RKO (cell line): ENCODE measurements at regions not wholly inside any gene's neighbourhood (a gene's known extent, or its start where the extent isn't known, plus 50 kb on each side); places are given as distances from the start of the nearest gene placed in this dataset.
"Not testable (repeated sequence)": the region's sequence is repeated elsewhere in the genome, so short reads cannot be mapped to it uniquely, and the experiment has no call there.

Source experiments
- DNase-seq: peaks from one replicate; pipeline ENCODE4 v3.0.0-alpha.2; 2016; ENCODE audit warnings: low spot score

DNA sequence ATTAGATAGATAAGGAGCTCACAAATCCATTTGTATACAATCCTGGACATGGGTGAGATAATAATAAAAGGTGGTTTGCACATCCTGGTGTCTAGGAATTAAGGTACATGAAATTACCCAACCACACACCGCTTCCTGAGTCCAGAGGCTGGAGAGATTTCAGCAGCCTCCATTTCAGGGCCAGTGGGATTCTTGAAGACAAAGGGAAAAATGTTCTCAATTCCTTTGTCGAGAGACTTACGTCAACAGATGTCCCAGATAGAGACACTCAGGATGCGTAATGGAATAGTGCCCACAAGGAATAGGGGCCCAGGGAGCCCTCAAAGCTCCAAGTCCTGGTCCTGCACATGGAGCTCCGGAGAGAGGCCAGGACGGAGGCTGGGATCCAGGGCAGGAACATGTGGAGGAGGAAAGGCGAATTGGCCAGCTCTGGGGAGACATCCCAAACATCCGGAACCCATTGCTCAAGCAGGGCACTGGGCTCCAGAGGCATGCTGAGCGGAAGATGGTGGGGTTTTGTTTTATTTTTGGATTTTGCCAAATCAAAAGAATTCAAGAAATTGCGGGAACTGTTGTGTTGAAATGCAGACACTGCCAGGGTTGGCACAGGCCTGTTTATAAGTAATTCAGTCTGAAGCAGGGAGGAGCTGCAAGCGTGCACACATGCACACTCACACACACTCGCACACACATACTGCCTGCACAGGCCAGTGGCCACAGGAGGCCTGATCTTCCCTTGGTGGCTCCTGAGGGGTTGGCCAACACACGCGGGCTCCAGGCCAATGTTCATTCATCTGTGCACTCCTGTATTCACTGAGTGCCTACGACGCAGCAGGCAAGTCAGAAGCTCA is 97.2 kb downstream of the NOG start:
- DNase-seq = no peak

DNA sequence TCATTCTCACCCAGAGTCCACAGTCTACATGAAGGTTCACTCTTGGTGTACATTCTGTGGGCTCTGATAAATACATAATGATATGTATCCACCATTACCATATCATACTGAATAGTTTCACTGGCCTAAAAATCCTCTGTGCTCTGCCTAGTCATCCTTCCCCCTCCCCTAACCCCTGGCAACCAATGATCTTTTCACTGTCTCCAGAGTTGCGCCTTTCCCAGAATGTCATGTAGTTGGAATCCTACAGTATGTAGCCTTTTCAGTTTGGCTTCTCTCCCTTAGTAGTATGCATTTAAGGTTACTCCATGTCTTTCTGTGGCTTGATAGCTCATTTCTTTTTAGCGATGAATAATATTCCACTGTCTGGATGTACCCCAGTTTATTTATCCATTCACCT is 101.3 kb downstream of the NOG start:
- DNase-seq = no peak

DNA sequence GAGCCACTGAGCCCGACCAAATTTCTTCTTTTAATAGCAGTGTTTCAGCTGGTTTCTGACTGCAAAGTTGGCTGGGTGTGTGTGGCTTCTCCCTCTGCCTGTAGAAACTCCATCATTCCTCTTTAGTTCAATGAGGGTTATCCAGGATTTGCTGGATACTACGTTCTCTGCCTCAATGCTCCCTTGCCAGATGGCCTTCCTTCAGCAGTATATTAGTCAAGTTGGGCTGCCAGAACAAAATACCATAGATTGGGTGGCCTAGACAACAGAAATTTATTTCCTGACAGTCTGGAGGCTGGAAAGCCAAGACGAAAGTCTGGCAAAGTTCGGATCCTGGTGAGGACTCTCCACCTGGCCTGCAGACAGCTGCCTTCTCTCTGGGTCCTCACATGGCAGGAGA is 103.7 kb downstream of the NOG start:
- DNase-seq = no peak

DNA sequence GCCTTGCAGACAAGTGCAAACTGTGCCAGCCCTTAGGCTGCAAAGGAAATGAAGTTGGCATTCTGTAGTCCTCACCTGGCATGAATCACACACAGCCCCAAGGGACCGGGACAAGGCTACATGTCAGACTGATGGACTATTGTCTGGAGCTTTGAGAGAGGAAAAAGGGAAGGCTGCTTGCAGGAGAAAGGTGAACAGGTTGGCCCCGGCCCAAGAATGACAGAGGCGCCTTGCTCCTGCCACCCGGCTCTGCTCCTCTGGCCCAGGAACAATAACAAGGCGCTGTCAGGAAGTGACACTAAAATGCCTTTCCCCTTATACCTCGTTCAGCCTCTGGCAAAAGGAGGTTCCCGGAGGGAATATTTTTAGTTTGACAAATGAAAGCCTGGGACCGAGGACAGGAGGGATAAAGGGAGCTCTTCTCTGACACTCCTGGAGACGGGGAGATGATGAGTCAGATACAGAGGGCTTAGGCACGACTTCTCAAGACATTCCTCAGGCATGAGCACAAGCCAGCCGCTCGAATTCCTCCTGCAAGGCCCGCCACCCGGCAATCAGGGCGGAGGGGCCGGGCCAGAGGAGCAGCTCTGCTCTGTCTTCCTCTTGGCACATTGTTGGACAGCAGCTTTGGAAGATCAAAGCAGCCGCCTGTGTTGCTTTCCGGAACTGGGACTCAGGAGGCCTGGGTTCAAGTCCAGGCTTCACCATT is 105.8 kb downstream of the NOG start:
- DNase-seq = peak; percentile 81

DNA sequence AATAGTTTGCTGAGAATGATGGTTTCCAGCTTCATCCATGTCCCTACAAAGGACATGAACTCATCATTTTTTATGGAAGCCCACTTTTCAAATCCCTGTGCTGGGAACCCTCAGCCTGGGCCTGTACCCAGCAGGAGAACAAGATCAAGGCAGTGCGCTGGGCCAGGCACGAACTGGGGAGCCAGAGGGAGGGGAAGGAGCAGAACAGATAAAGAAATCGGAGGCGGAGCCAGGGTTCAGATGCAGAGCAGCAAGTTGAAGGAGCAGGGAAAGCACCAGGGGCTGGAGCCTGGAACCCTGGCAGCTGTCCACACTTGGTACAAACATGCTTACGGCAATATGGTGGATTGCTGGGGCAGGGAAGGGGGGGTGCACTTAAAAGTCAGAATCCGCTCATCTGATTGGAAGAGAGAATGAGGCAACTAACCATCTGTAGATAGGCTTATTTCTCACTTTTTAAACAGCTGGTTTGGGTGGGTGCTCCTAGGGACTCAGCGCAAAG is 107.5 kb downstream of the NOG start:
- no peak for DNase-seq

DNA sequence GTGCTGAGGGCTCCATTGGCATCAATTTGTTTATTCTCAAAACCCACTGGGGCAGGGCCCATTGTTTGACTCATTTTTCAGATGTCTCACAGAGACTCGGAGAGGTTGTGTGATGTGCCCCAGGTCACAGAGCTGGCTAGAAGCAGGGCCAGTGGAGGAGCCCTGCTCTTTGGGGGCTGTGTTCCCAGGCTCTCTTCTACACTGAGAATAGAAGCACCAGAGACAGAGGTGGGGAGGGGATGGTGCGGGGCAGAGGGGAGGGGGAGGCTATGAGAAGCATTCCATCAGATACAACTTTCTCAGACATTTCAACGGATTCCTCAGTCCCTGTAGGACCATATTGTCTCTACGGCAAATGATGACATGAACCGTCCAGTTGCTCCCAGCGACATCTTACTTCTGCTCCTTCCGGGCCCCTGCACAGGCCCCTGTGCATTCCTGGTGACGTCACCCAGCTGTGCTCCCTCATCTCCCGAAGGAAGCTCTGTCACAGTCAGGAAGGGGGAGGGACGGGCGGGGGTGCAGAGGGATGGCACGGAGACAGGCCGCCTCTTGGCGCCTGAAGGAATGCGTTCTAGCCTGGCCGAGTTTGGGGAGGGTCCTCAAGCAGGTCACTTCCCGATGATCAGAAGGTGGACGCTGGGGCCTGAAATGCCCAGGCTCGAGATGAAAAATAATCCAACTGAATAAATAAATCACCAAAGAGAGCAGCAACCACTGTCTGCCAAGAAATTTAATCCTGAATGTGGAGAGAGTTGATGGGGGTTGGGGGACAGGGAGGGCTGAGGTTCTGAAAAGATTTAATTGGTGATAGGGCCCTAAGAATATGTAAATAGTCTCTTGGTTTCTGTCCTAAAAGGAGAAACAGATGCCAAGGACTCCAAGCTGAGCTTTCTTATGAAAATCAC is 114.1 kb downstream of the NOG start:
- no peak for DNase-seq

DNA sequence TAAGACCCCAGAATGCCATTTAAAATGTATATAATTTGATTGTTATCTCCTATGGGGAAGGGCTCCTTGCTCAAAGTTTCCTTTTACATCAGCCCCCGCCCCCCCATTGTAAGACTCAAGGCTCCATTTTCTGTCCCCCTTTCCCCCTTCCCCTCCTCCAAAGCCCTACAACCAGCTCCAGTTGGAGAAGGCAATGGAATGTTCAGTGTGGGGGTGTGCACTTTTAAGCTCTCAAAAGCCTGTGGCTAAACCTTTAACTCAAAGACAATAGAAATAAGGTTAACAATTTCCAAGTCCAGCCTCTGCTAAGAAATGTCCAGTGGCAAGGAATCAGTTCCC is 114.7 kb downstream of the NOG start:
- DNase-seq = no peak

DNA sequence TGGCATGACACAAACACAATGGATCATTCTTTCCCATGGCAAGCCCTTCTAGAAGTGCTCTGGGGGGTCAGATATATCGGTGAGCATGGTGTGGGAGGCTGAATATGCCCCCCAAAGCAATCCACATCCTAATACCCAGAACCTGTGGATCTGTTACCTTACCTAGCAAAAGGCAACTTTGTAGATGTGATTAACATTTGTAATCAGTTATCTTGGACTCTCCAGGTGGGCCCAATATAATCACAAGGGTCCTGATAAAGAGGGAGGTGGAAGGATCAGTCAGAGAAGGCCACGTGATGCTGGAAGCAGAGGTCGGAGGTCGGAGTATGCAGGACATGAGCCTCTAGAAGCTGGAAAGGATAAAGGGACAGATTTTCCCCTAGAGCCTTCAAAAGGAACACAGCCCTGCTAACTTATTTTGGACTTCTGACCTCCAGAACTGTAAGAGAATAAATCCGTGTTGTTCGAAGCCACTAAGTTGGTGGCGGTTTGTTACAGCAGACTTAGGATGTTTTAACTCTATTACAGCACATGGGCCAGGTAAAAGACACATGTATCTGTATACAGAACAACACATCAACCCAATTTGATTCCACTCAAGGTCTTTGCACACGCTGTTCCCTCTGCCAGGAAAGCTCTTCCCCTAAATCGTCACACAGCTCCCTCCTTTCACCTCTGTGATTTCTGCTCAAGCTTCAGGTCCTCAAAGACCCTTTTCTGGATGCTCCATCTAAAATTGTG is 115.3 kb downstream of the NOG start:
- DNase-seq = no peak

DNA sequence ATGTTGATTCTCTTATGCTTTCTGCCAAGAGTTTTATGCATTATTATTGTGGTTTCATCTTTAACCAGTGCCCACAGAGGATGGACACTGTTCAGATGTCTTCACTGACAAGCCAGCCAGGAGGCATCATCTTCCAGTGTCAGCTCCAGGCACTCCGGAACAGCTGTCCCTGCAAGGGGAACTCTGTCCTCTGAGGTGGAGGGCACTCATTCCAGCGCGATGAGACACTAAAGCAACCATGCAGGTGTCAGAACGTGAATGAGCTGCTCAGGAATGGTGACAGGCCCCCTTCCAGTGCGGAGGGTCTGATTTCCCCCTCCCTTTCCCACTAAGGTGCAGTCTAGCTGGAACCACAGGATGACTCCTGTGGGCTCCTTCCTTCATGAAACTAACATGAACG is 117.5 kb downstream of the NOG start:
- no peak for DNase-seq

DNA sequence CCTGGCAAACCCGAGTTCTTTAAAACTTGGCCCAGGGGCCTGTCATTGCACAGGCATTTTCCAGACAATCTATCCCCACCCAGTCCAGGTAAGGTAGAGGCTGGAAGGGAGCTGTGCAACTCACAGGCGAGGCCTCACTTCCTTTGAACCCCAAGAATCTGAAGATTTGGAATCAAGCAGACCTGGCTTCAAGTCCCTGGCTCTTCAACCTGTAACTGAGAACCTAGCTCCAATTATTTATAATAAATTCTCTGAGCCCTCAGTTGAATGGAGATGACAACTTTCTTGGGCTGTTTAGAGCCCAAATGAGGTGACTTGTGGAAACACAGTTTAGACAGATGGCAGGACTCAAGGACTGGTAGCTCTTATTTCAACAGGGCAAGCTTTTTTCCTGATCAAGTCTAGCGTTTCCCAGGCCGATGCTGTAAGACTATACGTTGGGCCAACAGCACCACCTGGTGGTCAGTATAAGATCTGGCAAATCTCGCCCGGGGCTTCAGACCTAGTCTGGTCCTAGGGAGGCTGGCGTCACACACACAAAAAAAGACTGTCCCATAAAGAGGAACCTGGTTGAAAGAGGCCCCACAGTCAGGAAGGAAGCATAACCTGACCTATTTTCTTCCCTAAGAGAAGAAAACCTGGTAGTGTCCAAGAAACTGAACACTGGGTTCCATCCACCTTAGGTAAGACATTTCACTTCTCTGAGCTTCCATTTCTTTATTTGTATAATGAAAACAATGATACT is 117.9 kb downstream of the C17orf67 start:
- DNase-seq = peak; percentile 76

DNA sequence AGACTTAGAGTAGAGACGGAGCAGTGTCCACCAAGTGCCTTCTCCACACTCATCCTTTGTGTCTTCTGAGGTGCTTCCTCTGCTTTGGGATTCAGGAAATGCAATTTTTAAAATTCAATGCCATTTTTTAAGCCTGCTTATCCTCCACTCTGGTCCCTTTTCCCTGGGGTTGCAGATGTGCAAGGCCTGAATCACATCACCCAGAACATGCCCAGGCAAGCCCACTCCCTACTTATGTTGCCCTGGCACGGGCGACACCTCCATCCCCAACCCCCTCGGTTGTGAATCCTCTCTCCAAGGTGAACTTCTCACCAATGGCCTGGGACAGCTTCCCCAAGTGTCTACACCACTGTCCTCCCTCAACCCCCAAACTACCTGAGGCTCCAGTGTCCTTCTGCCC is 116.2 kb downstream of the C17orf67 start:
- no peak for DNase-seq

DNA sequence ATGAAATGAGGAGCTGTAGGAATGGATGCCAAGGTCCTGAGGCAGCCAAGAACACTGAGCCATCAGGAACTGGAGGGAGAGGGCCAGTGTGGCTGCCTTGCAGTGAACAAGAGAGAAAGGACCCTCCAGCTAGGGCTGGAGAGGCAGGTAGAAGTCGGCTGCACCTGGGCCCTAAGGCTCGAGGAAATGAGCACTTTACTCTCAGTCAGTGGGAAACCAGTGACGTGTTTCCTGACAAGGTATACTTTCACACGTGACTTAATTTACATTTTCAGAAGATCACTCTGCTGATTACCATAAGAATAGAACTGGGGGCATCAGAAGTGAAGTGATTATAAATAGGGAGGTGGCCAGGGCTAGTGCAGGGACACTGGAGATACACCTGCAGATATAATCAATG is 115.2 kb downstream of the C17orf67 start:
- no peak for DNase-seq

DNA sequence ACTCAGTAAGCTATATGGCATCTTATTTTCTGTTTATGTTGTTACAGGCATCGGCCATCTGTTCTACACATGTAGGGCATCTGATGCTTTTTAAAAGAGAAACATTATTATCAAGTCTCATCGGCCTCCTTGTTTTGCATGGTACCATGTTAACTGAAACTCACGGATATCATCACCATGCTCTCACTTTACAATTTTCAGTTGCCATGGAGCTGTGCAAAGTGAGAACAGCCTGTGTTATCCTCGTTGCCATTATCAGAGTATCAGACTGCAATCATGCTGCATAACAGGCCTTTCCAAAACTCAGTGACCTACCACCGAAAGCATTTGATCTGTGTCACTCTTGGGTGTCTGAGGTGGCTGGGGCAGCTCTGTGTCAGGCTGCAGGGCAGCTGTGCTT is 110.3 kb downstream of the C17orf67 start:
- DNase-seq = no peak

DNA sequence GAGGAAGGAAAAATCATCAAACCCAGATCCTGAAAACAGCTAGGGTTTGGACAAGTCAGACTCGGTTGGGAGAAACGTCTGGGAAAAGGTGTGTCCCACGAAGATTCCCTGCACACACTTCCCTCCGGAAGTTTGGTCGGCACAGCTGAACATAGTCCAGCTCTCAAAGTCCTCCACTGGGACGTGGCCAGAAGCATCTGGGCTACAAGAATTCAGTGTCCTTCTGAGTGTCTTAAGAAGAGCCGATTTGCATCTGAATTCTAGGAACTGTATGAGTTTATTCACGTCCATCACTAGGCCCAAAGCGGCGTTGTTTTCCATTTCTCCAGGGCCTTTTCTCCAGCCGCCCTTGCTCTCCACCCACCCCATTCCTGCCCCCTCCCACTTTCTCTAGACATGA is 109.1 kb downstream of the C17orf67 start:
- no peak for DNase-seq

DNA sequence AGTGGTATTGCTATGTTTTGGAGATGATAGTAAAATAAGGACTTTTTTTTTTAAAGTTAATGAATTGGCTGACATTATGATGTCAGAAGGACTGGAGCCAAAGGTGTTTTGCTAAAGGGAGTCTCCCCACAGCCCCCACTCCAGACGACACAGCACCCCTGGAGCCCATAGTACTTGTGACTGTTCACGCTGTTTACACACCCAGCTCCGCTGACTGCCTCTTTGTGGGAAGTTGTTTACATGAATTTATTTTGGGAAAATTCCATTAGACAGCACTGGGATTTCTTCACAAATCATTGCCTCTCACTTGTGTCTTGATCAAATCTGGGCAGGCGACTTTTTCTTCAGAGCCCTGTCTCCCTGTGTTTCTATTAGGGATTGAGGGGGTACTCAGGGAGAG is 108.6 kb downstream of the C17orf67 start:
- DNase-seq = no peak

DNA sequence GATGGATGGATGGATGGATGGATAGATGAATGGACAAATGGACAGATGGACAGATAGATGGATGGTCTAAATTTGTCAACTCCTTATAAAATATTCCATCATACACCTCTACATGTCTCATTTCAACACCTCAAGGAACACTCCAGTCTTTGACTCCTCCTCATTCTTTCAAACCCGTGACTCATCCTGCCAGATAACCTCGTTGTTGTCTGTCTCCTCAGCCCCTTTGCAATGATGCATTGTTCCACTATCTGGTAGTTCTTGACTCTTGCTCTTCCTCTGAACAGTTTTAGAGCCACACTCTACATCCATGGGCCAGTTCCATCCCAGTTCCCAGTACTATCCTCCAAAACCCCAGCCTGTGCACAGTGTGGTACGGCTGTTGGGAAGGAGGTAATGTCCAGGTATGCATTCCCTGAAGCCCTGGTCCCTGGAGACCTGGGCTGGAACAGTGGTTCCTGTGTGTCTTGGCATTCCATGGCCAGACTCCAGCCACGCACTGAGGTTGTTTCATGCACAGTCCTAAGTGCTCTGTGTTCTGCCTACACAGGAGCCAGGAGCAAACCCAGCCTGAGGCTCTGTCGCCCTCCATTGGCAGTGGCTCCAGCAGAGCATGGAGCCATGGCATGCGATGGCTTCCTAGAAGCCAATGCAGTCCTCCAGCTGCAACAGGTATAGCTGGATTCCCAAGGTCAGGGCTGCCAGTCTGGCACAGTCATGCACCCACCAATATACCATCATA is 105.7 kb downstream of the C17orf67 start:
- no peak for DNase-seq

DNA sequence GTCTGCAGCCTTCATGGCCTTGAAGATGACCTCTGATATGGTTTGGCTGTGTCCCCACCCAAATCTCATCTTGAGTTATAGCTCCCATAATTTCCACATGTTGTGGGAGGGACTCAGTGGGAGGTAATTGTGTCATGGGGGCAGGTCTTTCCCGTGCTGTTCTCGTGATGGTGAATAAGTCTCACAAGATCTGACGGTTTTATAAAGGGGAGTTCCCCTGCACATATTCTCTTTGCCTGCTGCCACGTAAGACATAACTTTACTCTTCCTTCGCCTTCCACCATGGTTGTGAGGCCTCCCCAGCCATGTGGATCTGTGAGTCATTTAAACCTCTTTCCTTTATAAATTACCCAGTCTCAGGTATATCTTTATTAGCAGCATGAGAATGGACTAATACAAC is 102.6 kb downstream of the C17orf67 start:
- not testable (repeated sequence) for DNase-seq

DNA sequence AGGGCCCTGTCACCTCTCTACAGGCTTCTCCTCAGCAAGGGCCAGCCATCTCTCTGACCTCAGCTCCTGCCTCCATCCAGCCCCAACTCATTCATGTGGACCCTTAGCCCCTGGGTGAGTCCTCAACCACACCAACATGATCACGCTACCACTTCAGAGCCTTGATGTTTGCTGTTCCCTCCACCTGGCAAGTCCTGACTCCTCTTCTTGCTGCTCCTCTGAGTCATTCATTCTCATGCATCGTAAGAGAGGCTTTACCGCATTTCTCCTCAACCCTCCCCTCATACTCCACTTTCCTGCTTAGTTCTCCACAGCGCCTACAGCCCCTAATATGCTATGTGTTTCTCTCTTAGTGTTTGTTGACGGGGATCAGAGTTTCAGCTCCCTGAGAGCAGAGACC is 99.9 kb downstream of the C17orf67 start:
- no peak for DNase-seq

DNA sequence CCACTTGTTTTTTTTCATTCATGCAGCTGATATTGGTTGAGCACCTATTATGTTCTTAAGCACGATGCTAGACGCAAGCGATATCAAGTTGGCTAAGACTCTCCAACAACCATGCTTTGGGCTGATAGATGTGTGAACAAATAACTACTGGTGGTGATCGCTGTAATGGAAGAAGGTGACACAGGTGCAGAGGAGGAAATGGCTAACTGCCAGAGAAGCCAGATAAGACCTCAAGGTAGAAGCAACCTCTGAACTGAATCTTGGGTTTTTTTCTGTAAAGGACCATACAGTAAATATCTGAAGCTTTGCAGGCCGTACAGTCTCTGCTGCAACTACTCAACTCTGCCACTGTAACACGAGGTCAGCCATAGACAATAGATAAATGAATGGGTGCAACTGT is 97.9 kb downstream of the C17orf67 start:
- DNase-seq = no peak

DNA sequence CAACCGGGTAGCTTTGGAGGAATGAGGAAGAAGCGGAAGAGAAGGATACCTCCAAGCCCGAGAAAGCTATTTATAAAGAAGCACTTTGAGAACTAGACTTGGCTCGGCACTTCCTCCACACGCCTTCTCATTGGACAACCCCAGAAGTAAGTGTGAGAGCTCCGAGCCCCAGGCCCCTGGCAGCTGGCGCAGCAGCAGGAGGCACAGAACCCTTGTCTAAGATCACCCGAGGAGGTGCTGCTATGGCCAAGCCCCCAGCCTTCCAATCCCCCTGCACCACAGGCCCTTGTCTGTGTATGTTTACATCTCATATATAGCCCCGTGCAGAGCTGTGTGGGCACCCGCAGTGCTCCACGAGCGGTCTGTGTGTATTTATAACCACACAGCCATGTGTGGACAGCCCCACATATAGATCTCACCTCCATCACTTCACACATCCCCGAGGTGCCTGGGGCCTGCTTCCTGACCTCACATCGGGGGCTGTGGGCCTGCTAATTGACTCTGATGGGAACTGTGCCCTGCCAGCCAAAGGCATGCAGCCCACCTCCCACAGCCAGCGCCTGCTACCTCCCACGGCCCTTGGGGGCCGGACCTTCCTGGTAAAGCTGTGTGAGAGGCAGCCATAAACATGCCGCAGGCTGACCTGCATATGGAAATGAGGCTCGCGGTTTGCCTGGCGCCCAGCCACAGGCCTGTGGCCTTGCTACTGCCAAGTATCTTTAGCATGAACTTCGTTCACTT is 96.1 kb downstream of the C17orf67 start:
- DNase-seq = no peak
